Neural cell (in vitro differentiated cells): ENCODE measurements at regions not wholly inside any gene's neighbourhood (a gene's known extent, or its start where the extent isn't known, plus 50 kb on each side); places are given as distances from the start of the nearest gene placed in this dataset.

Experiments
- H2AFZ ChIP-seq: fragments of 200-600, 300-800 bp; sonication (generic), shearing (Covaris generic); 2 replicates; pipeline ENCODE4 v1.6.0; 2014; ENCODE audit warnings: low read depth, mild to moderate bottlenecking, antibody characterized with exemption, low read length, moderate library complexity
- H3F3A ChIP-seq: fragments of 200-600 bp; shearing (Covaris generic); 2 replicates; pipeline ENCODE4 v1.6.1; 2016; ENCODE audit warnings: mild to moderate bottlenecking, moderate library complexity, mixed read lengths, antibody characterized with exemption, low read length; ENCODE audit not compliant: insufficient read depth, poor library complexity, severe bottlenecking
- H3K27ac ChIP-seq: fragments of 200-600, 300-800 bp; sonication (generic), shearing (Covaris generic); 2 replicates; pipeline ENCODE4 v1.5.1; 2014; ENCODE audit warnings: mild to moderate bottlenecking, low read length, moderate library complexity
- H3K27me3 ChIP-seq: fragments of 300-800, 200-600 bp; sonication (generic), shearing (Covaris generic); 2 replicates; pipeline ENCODE4 v1.6.0; 2014; ENCODE audit warnings: mild to moderate bottlenecking, low read depth, low read length, moderate library complexity; ENCODE audit not compliant: insufficient read depth
- H3K36me3 ChIP-seq: fragments of 300-800, 200-600 bp; sonication (generic), shearing (Covaris generic); 2 replicates; pipeline ENCODE4 v1.5.1; 2014; ENCODE audit warnings: mild to moderate bottlenecking, antibody characterized with exemption, low read length, moderate library complexity; ENCODE audit not compliant: insufficient read depth
- H3K4me2 ChIP-seq: fragments of 300-800, 200-600 bp; sonication (generic), shearing (Covaris generic); 2 replicates; pipeline ENCODE4 v1.6.0; 2014; ENCODE audit warnings: mild to moderate bottlenecking, low read length
- H3K4me3 ChIP-seq: fragments of 300-800, 200-600 bp; sonication (generic), shearing (Covaris generic); 2 replicates; pipeline ENCODE4 v1.5.1; 2014; ENCODE audit warnings: mild to moderate bottlenecking, low read length, moderate library complexity
- H3K79me2 ChIP-seq: fragments of 200-600 bp; shearing (Covaris generic); replicated peaks from 2 replicates; pipeline ENCODE4 v1.6.0; 2014; ENCODE audit warnings: mild to moderate bottlenecking, low read length, moderate library complexity; ENCODE audit not compliant: insufficient read depth
- H3K9ac ChIP-seq: fragments of 300-800, 200-600 bp; sonication (generic), shearing (Covaris generic); 2 replicates; pipeline ENCODE4 v1.6.1; 2016; ENCODE audit warnings: mild to moderate bottlenecking, low read length, mixed read lengths
- H3K9me2 ChIP-seq: fragments of 200-600 bp; shearing (Covaris generic); 2 replicates; pipeline ENCODE4 v1.6.1; 2016; ENCODE audit warnings: mild to moderate bottlenecking, low read length, mixed read lengths; ENCODE audit not compliant: insufficient read depth
- H3K9me3 ChIP-seq: fragments of 200-600, 300-800 bp; sonication (generic), shearing (Covaris generic); 2 replicates; pipeline ENCODE4 v1.6.1; 2016; ENCODE audit warnings: mild to moderate bottlenecking, mixed run types, low read length, moderate library complexity, mixed read lengths
- H4K20me1 ChIP-seq: fragments of 200-600 bp; shearing (Covaris generic); 2 replicates; pipeline ENCODE4 v1.6.1; 2016; ENCODE audit warnings: mild to moderate bottlenecking, mixed run types; ENCODE audit not compliant: insufficient read depth
- CTCF ChIP-seq: fragments of 450-650 bp; IDR thresholded peaks from 2 replicates; pipeline ENCODE4 v1.5.1; 2014; ENCODE audit warnings: antibody characterized with exemption, mild to moderate bottlenecking, moderate library complexity; ENCODE audit not compliant: poor library complexity, severe bottlenecking
- EP300 ChIP-seq: fragments of 450-650 bp; conservative IDR thresholded peaks from 2 replicates; pipeline ENCODE4 v1.6.1; 2014; ENCODE audit warnings: antibody characterized with exemption, mild to moderate bottlenecking, moderate library complexity; ENCODE audit not compliant: poor library complexity, severe bottlenecking
- EZH2 ChIP-seq: fragments of 200-600, 300-800 bp; shearing (Covaris generic), sonication (generic); IDR thresholded peaks from 2 replicates; pipeline ENCODE4 v1.6.1; 2014; ENCODE audit warnings: antibody characterized with exemption, low read length, borderline replicate concordance, mild to moderate bottlenecking; ENCODE audit not compliant: insufficient read depth, poor library complexity, severe bottlenecking
- MXI1 ChIP-seq: fragments of 450-650 bp; conservative IDR thresholded peaks from 2 replicates; pipeline ENCODE4 v1.6.1; 2014; ENCODE audit warnings: antibody characterized with exemption, mild to moderate bottlenecking; ENCODE audit not compliant: poor library complexity, severe bottlenecking
- POLR2AphosphoS5 ChIP-seq: IDR thresholded peaks from 2 replicates; pipeline ENCODE4 v1.6.1; 2012
- RAD21 ChIP-seq: fragments of 450-650 bp; conservative IDR thresholded peaks from 2 replicates; pipeline ENCODE4 v1.6.1; 2014; ENCODE audit warnings: antibody characterized with exemption, mild to moderate bottlenecking, moderate library complexity
- REST ChIP-seq: IDR thresholded peaks from 2 replicates; pipeline ENCODE4 v1.6.1; 2012; ENCODE audit warnings: borderline replicate concordance
- SMC3 ChIP-seq: fragments of 450-650 bp; conservative IDR thresholded peaks from 2 replicates; pipeline ENCODE4 v1.6.1; 2014; ENCODE audit warnings: antibody characterized with exemption, mild to moderate bottlenecking, moderate library complexity; ENCODE audit not compliant: poor library complexity
- TAF1 ChIP-seq: IDR thresholded peaks from 2 replicates; pipeline ENCODE4 v1.6.1; 2012; ENCODE audit warnings: low read depth

- H3K4me3 ChIP-seq: no peak overlapping the region
- no peaks in the 10 kb centered on the region for H3K27me3 ChIP-seq
- H3K27ac ChIP-seq: no peak overlapping the region
- no peaks in the 10 kb centered on the region for H3F3A ChIP-seq
- no peak overlapping the region for H3K4me2 ChIP-seq
- no peaks in the 10 kb centered on the region for H3K36me3 ChIP-seq
- no peak overlapping the region for H2AFZ ChIP-seq
- H3K9ac ChIP-seq: no peak overlapping the region
- H4K20me1 ChIP-seq: no peaks in the 10 kb centered on the region
- peaks cover 13% of the 10 kb centered on the region for H3K9me3 ChIP-seq
- TF ChIP-seq RAD21 (no peak), TAF1 (no peak), EZH2 (no peak), MXI1 (no peak)
- no peaks in the 10 kb centered on the region for H3K79me2 ChIP-seq
- no peaks in the 10 kb centered on the region for H3K9me2 ChIP-seq
Measured at GRCh38 chr6:9627916-9628315, 787.0 kb downstream of the TFAP2A start.

GRCh38 chr6:9623985-9624384, 790.9 kb downstream of the TFAP2A start:
- peaks cover 5% of the 10 kb centered on the region for H3K9me3 ChIP-seq
- H3K9ac ChIP-seq: no peak overlapping the region
- no peaks in the 10 kb centered on the region for H3K36me3 ChIP-seq
- no peak overlapping the region for H3K4me3 ChIP-seq
- no peaks in the 10 kb centered on the region for H3F3A ChIP-seq
- H3K4me2 ChIP-seq: no peak overlapping the region
- no peaks in the 10 kb centered on the region for H3K9me2 ChIP-seq
- H3K27me3 ChIP-seq: no peaks in the 10 kb centered on the region
- no peaks in the 10 kb centered on the region for H4K20me1 ChIP-seq
- no peaks in the 10 kb centered on the region for H3K79me2 ChIP-seq
- TF ChIP-seq EP300 (no peak), MXI1 (no peak), SMC3 (no peak), POLR2AphosphoS5 (no peak), EZH2 (no peak), CTCF (no peak), RAD21 (no peak), TAF1 (no peak), REST (no peak)
- no peak overlapping the region for H2AFZ ChIP-seq
- no peak overlapping the region for H3K27ac ChIP-seq

- Histone ChIP-seq H3K4me3 (no peak overlapping the region), H3K79me2 (no peaks in the 10 kb centered on the region), H4K20me1 (no peaks in the 10 kb centered on the region), H3K9ac (no peak overlapping the region), H3K9me3 (peaks cover 5% of the 10 kb centered on the region), H3K9me2 (no peaks in the 10 kb centered on the region), H3K4me2 (no peak overlapping the region), H3F3A (no peaks in the 10 kb centered on the region), H3K27me3 (no peaks in the 10 kb centered on the region), H2AFZ (no peak overlapping the region), H3K27ac (no peak overlapping the region), H3K36me3 (no peaks in the 10 kb centered on the region)
- TF ChIP-seq SMC3: no peak
- no peak for TF ChIP-seq EZH2
- TF ChIP-seq REST: no peak
- no peak for TF ChIP-seq CTCF
- TF ChIP-seq TAF1: no peak
Measured at GRCh38 chr6:9623228-9623832, 791.5 kb downstream of the TFAP2A start.
